GM12865 (cell line): ENCODE measurements at regions not wholly inside any gene's neighbourhood (a gene's known extent, or its start where the extent isn't known, plus 50 kb on each side); places are given as distances from the start of the nearest gene placed in this dataset.
A peak's percentile ranks its signal among the peaks of the same experiment; 100 is the strongest.
"Not testable (repeated sequence)": the region's sequence is repeated elsewhere in the genome, so short reads cannot be mapped to it uniquely, and the experiment has no call there.

ENCODE experiments used
- DNase-seq: peaks from one replicate; pipeline ENCODE4 v3.0.0; 2010; ENCODE audit warnings: low read depth
- H3K4me3 ChIP-seq: 2 replicates; pipeline ENCODE4 v1.5.1; 2011; ENCODE audit warnings: mild to moderate bottlenecking, low read depth, low read length, control low read depth
- TF ChIP-seq, protein P1 (sequence below): IDR thresholded peaks from 2 replicates; pipeline ENCODE4 v1.5.1; 2011; ENCODE audit warnings: low read length, control low read depth, low read depth, inconsistent platforms; ENCODE audit not compliant: insufficient read depth; ENCODE audit errors: missing control alignments

DNA sequence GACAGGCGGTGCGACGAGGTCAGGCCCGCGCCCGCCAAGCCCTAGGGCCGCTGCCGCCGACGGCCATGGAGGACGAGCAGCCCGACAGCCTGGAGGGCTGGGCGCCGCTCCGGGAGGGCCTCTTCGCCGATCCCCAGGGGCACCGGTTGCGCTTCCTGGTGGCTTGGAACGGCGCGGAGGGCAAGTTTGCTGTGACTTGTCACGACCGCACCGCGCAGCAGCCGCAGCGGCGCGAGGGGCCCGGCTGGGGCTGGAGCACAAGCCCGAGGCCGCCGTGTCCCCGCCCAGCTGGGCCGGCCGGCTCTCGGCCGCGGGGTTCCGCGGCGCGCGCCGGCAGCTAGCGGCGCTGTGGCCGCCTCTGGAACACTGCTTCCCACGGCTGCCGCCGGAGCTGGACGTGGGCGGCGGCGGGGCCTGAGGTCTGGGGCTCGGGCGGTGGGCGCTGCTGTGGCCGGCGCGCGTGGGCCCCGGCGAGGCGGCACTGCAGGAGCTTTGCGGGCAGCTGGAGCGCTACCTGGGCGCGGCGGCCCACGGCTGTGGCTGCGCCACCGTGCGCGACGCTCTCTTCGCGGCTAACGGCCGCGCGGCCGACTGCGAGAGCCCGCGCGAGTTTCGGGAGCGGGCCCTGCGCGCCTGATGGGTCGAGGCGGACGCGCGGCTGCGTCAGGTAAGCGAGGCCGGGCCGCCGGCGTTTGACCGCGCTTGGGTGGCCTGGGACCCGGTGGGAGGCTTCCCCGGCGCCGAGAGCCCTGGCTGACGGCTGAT is 122.0 kb upstream of the NIPA1 start:
- peak; percentile 17 for DNase-seq
- peak overlapping the region; percentile 31; the same call in 1 of the 2 replicates for H3K4me3 ChIP-seq

DNA sequence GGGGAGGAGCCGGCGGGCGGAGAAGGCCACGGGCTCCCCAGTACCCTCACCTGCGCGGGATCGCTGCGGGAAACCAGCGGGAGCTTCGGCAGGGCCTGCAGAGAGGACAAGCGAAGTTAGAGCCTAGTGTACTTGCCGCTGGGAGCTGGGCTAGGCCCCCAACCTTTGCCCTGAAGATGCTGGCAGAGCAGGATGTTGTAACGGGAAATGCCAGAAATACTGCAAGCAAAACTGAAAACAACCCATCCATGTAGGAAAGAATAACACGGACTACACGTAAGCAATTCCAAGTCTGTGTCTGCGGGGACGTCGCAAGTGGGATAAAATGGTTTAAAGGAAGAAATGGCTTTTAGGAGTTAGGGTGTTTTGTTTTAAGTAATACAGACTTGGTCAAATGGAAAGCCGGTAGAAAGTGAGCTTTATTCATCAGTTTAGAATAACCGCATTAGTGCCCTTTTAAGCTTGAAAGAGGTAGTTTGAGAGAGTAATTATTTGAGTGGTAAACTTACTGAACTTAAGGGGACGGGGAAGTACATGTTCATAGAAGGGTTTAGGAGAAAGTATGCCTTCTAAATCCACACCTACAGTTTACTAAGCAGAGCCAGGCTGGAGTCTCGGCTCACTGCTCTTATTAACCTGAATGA is 121.3 kb upstream of the NIPA1 start:
- peak; percentile 23 for DNase-seq
- H3K4me3 ChIP-seq, result peak overlapping the region; percentile 31

DNA sequence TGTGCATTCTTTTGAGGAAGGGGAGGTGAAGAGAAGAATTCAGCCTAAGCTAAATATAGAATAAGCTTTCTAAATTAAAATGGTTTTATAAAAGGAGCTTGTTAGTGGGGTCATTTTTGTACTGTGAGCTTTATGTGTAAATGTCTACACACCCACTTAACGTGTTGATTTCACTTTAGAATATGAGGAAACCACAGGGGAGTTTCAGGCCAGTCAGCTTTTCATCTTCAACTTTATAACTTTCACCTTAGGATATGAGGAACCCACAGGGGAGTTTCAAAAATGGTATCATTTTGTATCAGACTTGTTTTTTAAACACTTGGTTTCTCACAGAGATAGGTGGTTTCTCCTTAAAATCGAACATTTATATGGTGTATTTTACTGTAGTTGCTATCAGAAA is 120.7 kb upstream of the NIPA1 start:
- H3K4me3 ChIP-seq, result peak overlapping the region; percentile 31
- not testable (repeated sequence) for DNase-seq

DNA sequence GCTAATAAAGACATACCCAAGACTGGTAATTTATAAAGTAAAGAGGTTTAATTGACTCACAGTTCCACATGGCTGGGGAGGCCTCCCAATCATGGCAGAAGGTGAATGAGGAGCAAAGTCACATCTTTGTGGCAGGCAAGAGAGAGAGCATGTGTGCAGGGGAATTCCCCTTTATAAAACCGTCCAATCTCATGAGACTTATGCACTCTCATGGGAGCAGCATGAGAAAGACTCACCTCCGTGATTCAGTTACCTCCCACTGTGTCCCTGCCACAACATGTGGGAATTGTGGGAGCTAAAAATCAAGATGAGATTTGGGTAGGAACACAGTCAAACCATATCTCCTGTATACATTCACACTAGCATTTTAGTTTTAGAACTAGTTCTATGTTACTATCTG is 101.7 kb upstream of the NIPA1 start:
- DNase-seq, result peak; percentile 27
- H3K4me3 ChIP-seq, result not testable (repeated sequence)

DNA sequence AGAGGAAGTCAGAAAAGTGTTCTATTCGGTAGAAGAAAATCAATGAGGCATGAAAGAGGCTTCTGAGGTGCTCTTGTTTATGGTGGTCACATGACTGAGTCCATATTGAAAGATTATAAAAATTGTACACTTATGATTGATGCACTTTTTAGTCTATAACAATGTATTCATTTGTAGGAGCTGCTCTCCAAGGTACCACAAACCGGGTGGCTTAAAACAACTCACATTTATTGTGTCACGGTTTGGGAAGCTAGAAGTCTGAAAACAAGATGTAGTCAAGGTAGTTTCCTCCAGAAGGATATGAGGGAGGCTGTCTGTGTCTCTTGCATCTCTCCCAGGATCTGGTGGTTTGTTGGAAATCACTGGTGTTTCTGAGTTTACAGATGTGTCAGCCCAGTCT is 86.6 kb upstream of the NIPA1 start:
- H3K4me3 ChIP-seq, DNase-seq: not testable (repeated sequence)

DNA sequence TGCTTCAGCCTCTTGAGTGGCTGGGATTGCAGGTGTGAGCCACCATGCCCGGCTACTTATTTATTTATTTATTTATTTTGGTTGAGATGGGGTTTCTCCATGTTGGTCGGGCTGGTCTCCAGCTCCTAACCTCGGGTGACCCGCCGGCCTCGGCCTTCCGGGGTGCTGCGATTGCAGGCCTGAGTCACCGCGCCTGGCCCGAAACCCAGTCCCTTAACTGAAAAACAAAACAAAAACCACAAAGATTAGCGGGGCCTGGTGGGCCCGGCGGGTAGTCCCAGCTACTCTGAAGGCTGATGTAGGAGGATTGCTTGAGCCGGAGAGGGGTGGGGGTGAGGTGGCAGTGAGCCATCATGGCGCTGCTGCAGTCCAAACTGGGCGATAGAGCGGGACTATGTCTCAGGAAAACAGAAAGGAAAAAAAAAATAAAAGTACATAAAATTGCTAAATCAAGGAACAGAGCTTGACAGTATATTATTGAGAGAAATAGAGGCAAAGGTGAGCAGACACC is 75.6 kb upstream of the NIPA1 start:
- not testable (repeated sequence) for H3K4me3 ChIP-seq, DNase-seq

DNA sequence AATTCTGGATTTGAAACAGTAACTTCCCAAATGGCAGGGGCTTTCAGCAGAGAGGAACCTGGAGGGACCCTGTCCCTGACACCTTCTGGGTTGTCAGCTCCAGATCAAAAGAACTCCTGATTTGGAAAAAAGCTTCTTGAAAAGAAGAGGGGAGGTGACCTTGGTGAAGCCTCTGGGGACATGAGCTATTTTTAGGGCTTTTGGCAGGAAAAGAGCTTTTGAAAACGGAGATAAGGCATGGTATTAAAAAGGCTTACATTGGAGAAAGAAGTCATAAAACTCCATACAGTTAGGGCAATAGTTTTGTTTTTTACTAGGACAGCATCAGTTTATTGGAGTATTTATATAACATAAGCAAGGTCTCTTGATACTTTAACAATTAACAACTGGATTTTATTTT is 72.5 kb upstream of the NIPA1 start:
- H3K4me3 ChIP-seq, result not testable (repeated sequence)

DNA sequence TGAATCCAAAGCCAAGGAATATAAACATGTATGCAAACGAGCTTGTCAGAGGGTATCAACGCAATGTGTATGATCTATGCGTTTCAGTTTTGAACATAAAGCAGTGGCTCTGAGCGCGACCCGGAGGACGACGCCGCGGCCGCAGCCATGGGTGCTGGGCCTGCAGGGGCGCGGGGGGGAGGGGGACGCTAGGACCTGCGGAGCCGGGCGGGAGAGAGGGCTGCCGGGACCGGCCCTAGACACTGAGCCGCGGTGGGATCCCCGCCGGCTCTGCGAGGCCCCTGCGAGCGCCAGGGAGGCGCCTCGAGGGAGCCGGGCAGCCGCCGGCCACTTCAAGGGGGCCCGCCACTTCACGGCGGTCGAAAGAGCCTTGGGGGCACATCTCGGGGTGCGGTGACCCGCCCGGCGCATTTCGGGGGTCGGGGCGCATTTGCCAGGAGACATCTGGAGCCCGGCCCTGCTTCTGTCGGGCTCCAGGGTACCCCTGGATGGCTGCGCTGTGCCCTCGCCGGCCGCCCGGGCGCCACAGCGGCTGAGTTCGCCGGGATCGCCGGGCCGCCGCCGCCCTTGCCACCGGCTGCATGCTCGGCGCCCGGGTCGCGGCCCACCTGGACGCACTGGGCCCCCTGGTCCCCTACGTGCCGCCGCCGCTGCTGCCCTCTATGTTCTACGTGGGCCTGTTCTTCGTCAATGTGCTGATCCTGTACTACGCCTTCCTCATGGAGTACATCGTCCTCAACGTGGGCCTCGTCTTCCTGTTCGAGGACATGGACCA is 71.9 kb upstream of the NIPA1 start:
- not testable (repeated sequence) for DNase-seq, H3K4me3 ChIP-seq

More for the DNA sequence above, 72.5 kb upstream of the NIPA1 start:
- DNase-seq, result not testable (repeated sequence)

DNA sequence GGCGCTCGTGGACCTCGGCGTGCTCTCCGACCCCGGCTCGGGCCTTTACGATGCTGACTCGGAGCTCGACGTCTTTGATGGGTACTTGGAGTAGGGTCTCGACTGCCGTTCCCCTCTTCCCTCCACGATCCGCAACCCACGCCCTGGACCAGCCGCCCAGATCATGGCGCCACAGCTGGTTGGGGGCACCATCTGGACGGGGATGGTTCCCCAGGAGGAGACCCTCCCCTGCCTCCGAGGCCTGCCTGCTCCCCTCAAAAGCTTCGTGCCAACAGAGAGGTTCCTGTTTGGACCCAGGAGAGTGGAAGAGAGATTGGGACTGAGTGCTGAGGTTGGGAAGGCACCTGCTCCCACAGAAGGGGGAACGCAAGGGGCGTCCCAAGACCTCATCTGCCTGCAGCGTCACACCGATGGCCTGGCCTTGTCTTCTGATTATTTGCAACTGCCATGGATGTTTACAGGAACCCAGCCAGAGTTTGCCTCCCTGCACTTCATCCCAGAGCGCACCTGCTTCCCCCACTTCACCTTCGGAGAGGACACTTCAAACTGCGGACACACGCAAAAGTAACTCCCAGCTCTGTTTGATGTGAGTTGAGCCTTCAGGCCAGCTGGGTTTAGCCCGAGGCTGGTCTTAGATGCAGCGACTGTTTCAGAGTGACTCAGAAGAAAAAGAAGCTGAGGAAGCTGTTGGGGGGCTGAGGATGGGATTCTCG is 71.2 kb upstream of the NIPA1 start:
- H3K4me3 ChIP-seq, DNase-seq: not testable (repeated sequence)

DNA sequence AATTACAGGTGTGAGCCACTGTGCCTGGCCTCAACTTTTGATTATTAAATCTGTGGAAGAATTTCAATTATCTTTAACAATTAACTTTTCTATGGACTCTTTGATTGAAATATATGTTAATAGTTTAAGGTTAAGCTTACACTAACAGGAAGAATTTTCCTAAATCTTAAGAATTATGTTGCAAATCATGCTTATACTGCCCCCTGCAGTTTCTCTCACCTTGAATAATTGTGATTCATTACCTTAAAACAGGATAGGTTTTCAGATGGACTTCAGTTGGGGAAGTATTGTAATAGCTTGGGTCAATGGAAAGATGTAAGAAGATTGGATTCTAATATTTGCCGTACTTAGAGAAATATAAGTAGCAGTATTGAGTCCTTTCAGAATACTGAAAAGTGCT is 66.5 kb upstream of the NIPA1 start:
- DNase-seq, H3K4me3 ChIP-seq: not testable (repeated sequence)

DNA sequence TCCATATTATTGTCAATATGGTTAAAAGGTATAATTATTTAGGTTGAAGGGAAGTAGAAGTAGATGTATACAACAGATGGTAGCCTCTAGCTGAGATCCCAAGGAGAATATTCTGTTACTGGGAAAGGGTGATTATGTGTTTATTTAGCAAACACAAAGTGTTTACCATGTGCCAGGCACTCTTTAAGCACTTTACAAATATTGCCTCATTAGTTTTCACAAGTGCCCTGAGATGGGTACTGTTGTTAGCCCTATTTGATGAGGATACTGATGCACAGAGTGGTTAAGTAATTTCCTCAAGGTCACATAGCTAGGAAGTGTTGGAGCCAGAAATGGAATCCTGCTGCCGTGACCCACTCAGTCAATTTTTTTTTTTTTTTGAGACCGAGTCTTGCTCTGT is 60.3 kb upstream of the NIPA1 start:
- H3K4me3 ChIP-seq, DNase-seq: not testable (repeated sequence)

DNA sequence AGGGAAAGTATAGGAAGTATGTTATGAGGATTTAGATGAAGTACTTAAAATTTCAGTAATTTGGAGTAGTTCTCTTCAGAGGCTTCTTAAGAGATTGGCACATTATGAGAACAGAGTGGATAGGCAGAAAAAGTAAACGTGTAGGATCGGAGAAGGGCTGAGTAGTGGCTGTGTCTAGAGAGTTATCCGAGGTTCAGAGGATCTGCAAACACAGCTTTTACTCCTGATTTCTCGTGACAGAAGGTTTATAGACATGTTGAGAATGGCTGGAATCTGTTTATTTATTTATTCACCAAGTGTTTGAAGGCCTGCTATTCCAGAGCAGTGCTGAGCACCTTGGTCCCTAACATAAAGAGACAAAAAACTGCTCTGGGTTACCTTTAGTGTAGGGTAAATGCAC is 51.4 kb upstream of the NIPA1 start:
- not testable (repeated sequence) for DNase-seq, H3K4me3 ChIP-seq

DNA sequence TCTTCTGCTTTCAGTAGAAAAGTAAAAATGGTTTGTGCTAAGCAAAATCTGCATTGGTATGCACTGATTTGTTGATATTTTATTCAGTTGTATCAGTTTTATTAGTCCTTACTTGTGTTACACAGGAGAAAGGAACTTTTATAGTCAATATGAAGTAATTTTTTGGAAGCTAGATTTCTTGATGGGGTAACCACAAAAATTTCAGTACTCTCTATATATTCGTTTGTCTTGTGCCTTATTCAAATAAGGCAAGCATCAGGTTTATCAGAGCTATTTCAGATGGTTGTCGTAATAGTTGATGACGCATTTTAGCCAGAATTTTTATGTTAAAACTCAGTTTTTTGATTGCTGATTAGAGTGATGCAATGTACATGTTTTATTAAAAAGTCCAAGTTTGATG is 50.7 kb upstream of the NIPA1 start:
- DNase-seq, result no peak
- no peak overlapping the region for H3K4me3 ChIP-seq
- TF ChIP-seq, protein P1, sequence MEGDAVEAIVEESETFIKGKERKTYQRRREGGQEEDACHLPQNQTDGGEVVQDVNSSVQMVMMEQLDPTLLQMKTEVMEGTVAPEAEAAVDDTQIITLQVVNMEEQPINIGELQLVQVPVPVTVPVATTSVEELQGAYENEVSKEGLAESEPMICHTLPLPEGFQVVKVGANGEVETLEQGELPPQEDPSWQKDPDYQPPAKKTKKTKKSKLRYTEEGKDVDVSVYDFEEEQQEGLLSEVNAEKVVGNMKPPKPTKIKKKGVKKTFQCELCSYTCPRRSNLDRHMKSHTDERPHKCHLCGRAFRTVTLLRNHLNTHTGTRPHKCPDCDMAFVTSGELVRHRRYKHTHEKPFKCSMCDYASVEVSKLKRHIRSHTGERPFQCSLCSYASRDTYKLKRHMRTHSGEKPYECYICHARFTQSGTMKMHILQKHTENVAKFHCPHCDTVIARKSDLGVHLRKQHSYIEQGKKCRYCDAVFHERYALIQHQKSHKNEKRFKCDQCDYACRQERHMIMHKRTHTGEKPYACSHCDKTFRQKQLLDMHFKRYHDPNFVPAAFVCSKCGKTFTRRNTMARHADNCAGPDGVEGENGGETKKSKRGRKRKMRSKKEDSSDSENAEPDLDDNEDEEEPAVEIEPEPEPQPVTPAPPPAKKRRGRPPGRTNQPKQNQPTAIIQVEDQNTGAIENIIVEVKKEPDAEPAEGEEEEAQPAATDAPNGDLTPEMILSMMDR, result no peak

DNA sequence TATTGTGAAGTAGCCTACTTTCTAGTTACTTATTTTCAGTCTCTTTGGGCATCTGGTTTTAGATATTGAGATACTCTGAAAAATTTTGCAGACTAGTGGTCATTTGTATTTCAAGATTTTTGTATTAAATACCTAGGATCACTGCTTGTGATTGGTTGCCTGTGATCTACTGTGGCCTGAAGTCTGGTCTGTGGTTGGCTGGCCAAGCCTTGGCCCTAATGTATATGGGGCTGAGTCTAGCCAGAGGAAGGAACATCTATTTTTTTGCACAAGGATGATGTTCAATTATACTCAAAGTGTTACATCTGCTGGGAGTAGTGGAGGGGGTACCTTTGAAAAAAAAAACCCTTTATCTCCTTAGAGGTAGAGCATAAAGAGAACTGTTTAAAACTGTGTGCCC is 50.2 kb upstream of the NIPA1 start:
- not testable (repeated sequence) for H3K4me3 ChIP-seq, DNase-seq
